CD14-positive monocyte (primary cell): ENCODE measurements at regions not wholly inside any gene's neighbourhood (a gene's known extent, or its start where the extent isn't known, plus 50 kb on each side); places are given as distances from the start of the nearest gene placed in this dataset.

Experiments used
- DNase-seq, 3 donors: peaks; one replicate each; pipeline ENCODE4 v3.0.0-alpha.2; 2011 to 2022
- H2AFZ ChIP-seq: 2 replicates; pipeline ENCODE4 v1.6.0; 2012; ENCODE audit warnings: mild to moderate bottlenecking, low read depth, low read length, inconsistent platforms; ENCODE audit not compliant: insufficient read depth, poor library complexity, severe bottlenecking
- H3K27ac ChIP-seq, 2 donors: 1 replicate in 1 of 2; 2 replicates in 1 of 2; pipeline ENCODE4 v1.5.1; 2012 to 2013; ENCODE audit warnings: low read length in 2 of 2, control low read depth in 1 of 2, inconsistent platforms in 1 of 2, low read depth in 1 of 2, mild to moderate bottlenecking in 1 of 2
- H3K27me3 ChIP-seq, 2 donors: one replicate each; pipeline versions ENCODE4 v1.6.0 to v1.6.1; 2011 to 2013; ENCODE audit warnings: low read length in 2 of 2; ENCODE audit not compliant: control insufficient read depth in 2 of 2, insufficient read depth in 2 of 2
- H3K36me3 ChIP-seq, 2 donors: replicated peaks in 1 of 2; 1 replicate in 1 of 2; 2 replicates in 1 of 2; pipeline versions ENCODE4 v1.5.1 to v1.6.1; 2012 to 2013; ENCODE audit warnings: low read length in 2 of 2, control low read depth in 1 of 2, inconsistent platforms in 1 of 2, mild to moderate bottlenecking in 1 of 2; ENCODE audit not compliant: insufficient read depth in 2 of 2, control insufficient read depth in 1 of 2
- H3K4me1 ChIP-seq, 2 donors: 1 replicate in 1 of 2; 2 replicates in 1 of 2; pipeline versions ENCODE4 v1.5.1 to v1.6.1; 2012 to 2013; ENCODE audit warnings: low read length in 2 of 2, control low read depth in 1 of 2, inconsistent platforms in 1 of 2, mild to moderate bottlenecking in 1 of 2, moderate library complexity in 1 of 2; ENCODE audit not compliant: insufficient read depth in 2 of 2, control insufficient read depth in 1 of 2
- H3K4me2 ChIP-seq: replicated peaks from 2 replicates; pipeline ENCODE3; 2012; ENCODE audit warnings: low read length, moderate library complexity, mild to moderate bottlenecking; ENCODE audit not compliant: poor library complexity, severe bottlenecking; ENCODE audit errors: extremely low read depth
- H3K4me3 ChIP-seq, 3 experiments: fragments of 200-600 bp in 1 of 3; sonication (generic) in 1 of 3; replicated peaks in 1 of 3; 1 replicate in 2 of 3; 2 replicates in 1 of 3; pipeline ENCODE4 v1.5.1; 2011 to 2013; ENCODE audit warnings: low read length in 3 of 3, mild to moderate bottlenecking in 3 of 3, control low read depth in 2 of 3, low read depth in 2 of 3, inconsistent platforms in 1 of 3, moderate library complexity in 1 of 3
- H3K79me2 ChIP-seq: 2 replicates; pipeline ENCODE4 v1.6.0; 2012; ENCODE audit warnings: mild to moderate bottlenecking, control low read depth, inconsistent platforms, low read length, moderate library complexity; ENCODE audit not compliant: insufficient read depth
- H3K9ac ChIP-seq: 2 replicates; pipeline ENCODE4 v1.6.0; 2017; ENCODE audit warnings: low read length, mild to moderate bottlenecking; ENCODE audit not compliant: insufficient read depth, poor library complexity, severe bottlenecking
- H3K9me3 ChIP-seq, 2 donors: replicated peaks in 1 of 2; 1 replicate in 1 of 2; 2 replicates in 1 of 2; pipeline versions ENCODE4 v1.5.1 to v1.6.1; 2012 to 2013; ENCODE audit warnings: low read length in 2 of 2, control low read depth in 1 of 2; ENCODE audit not compliant: control insufficient read depth in 1 of 2, insufficient read depth in 1 of 2
- H4K20me1 ChIP-seq: 2 replicates; pipeline ENCODE4 v1.6.0; 2012; ENCODE audit warnings: mild to moderate bottlenecking, low read length, control low read depth, moderate library complexity; ENCODE audit not compliant: insufficient read depth
- H3K27ac Mint-ChIP-seq, 7 donors: one replicate each; pipeline ENCODE4 v1.8.0; 2020; ENCODE audit warnings: mild to moderate bottlenecking in 7 of 7, mixed read lengths in 7 of 7, moderate library complexity in 6 of 7, inconsistent platforms in 2 of 7
- H3K27me3 Mint-ChIP-seq, 3 donors: one replicate each; pipeline ENCODE4 v1.8.0; 2021 to 2022; ENCODE audit warnings: low read depth in 3 of 3, mild to moderate bottlenecking in 3 of 3, mixed read lengths in 3 of 3, moderate library complexity in 3 of 3, inconsistent platforms in 1 of 3
- H3K36me3 Mint-ChIP-seq, 2 donors: one replicate each; pipeline ENCODE4 v1.8.0; 2020; ENCODE audit warnings: mixed read lengths in 2 of 2, inconsistent platforms in 1 of 2, mild to moderate bottlenecking in 1 of 2
- H3K4me1 Mint-ChIP-seq: one replicate; pipeline ENCODE4 v1.8.0; 2020; ENCODE audit warnings: mild to moderate bottlenecking, mixed read lengths
- H3K4me3 Mint-ChIP-seq, 2 donors: one replicate each; pipeline ENCODE4 v1.8.0; 2020; ENCODE audit warnings: mild to moderate bottlenecking in 2 of 2, mixed read lengths in 2 of 2, moderate library complexity in 1 of 2
- H3K9me3 Mint-ChIP-seq, 7 donors: one replicate each; pipeline ENCODE4 v1.8.0; 2020 to 2022; ENCODE audit warnings: mixed read lengths in 7 of 7, mild to moderate bottlenecking in 6 of 7, moderate library complexity in 6 of 7, inconsistent platforms in 2 of 7
- CTCF ChIP-seq: fragments of 200-600 bp; IDR thresholded peaks from one replicate; pipeline ENCODE4 v1.8.0; 2022; ENCODE audit warnings: antibody characterized with exemption, mild to moderate bottlenecking
- WGBS: methylation state at CpG from one replicate; pipeline ENCODE4 v1.1.5; 2013; ENCODE audit warnings: missing lambda C conversion rate; ENCODE audit not compliant: insufficient coverage; 5-methylcytosine and 5-hydroxymethylcytosine counted together
- intact Hi-C, 2 donors: fragments of 100-400 bp; cut with micrococcal nuclease; formaldehyde crosslinking; loops; one replicate each; pipeline versions ENCODE4 v1.15.0 to v1.15.1; 2023

GRCh38 chr13:50686551-50686950, 156.9 kb downstream of the DLEU7 start:
- H3K36me3 Mint-ChIP-seq = peaks cover 0 to 1% of the 10 kb centered on the region in 2 donors
- no peak for DNase-seq
- TF ChIP-seq CTCF = no peak
- H3K27ac ChIP-seq = no peak overlapping the region
- no peaks in the 10 kb centered on the region for H3K9me3 Mint-ChIP-seq
- H3K4me1 Mint-ChIP-seq = peaks cover 16% of the 10 kb centered on the region
- H3K9ac ChIP-seq = no peak overlapping the region
- H3K4me1 ChIP-seq = peaks cover 8 to 13% of the 10 kb centered on the region in 2 donors
- H3K36me3 ChIP-seq = no peaks in the 10 kb centered on the region
- H3K4me3 Mint-ChIP-seq = no peak overlapping the region
- H3K79me2 ChIP-seq = no peaks in the 10 kb centered on the region
- H3K4me3 ChIP-seq = no peak overlapping the region
- H3K9me3 ChIP-seq = no peaks in the 10 kb centered on the region
- no peak overlapping the region for H3K4me2 ChIP-seq
- peaks cover 4 to 5% (median 5%) of the 10 kb centered on the region in 3 donors for H3K27me3 Mint-ChIP-seq
- H3K27ac Mint-ChIP-seq = no peak overlapping the region
- H3K27me3 ChIP-seq = peaks cover 0 to under 1% of the 10 kb centered on the region in 2 donors
- intact Hi-C loops = no loop called here
- WGBS = 79% methylated on average over 2 of the region's 3 CpGs
- H2AFZ ChIP-seq = no peak overlapping the region
- H4K20me1 ChIP-seq = no peaks in the 10 kb centered on the region

GRCh38 chr13:50687545-50687944, 155.9 kb downstream of the DLEU7 start:
- WGBS = 100% methylated on average over 2 of the region's 4 CpGs
- H3K36me3 Mint-ChIP-seq = peaks cover 0 to 1% of the 10 kb centered on the region in 2 donors
- H3K9me3 Mint-ChIP-seq = no peaks in the 10 kb centered on the region
- no peak overlapping the region for H3K4me2 ChIP-seq
- H4K20me1 ChIP-seq = no peaks in the 10 kb centered on the region
- no peak overlapping the region for H3K4me3 ChIP-seq
- peaks cover 8 to 13% of the 10 kb centered on the region in 2 donors for H3K4me1 ChIP-seq
- H3K27ac ChIP-seq = no peak overlapping the region
- peaks cover 16% of the 10 kb centered on the region for H3K4me1 Mint-ChIP-seq
- no peaks in the 10 kb centered on the region for H3K79me2 ChIP-seq
- H3K9ac ChIP-seq = no peak overlapping the region
- no peak overlapping the region for H2AFZ ChIP-seq
- no peaks in the 10 kb centered on the region for H3K9me3 ChIP-seq
- DNase-seq = no peak
- H3K27me3 Mint-ChIP-seq = peaks cover 4 to 5% (median 5%) of the 10 kb centered on the region in 3 donors
- intact Hi-C loops = no loop called here
- no peak overlapping the region for H3K4me3 Mint-ChIP-seq
- H3K36me3 ChIP-seq = no peaks in the 10 kb centered on the region
- no peak overlapping the region for H3K27ac Mint-ChIP-seq
- H3K27me3 ChIP-seq = no peaks in the 10 kb centered on the region
- TF ChIP-seq CTCF = no peak
